ENCODE measurements at regions not wholly inside any gene's neighbourhood (a gene's known extent, or its start where the extent isn't known, plus 50 kb on each side); places are given as distances from the start of the nearest gene placed in this dataset.
A peak's percentile ranks its signal among the peaks of the same experiment; 100 is the strongest.
"Not testable (repeated sequence)": the region's sequence is repeated elsewhere in the genome, so short reads cannot be mapped to it uniquely, and the experiment has no call there.

DNA sequence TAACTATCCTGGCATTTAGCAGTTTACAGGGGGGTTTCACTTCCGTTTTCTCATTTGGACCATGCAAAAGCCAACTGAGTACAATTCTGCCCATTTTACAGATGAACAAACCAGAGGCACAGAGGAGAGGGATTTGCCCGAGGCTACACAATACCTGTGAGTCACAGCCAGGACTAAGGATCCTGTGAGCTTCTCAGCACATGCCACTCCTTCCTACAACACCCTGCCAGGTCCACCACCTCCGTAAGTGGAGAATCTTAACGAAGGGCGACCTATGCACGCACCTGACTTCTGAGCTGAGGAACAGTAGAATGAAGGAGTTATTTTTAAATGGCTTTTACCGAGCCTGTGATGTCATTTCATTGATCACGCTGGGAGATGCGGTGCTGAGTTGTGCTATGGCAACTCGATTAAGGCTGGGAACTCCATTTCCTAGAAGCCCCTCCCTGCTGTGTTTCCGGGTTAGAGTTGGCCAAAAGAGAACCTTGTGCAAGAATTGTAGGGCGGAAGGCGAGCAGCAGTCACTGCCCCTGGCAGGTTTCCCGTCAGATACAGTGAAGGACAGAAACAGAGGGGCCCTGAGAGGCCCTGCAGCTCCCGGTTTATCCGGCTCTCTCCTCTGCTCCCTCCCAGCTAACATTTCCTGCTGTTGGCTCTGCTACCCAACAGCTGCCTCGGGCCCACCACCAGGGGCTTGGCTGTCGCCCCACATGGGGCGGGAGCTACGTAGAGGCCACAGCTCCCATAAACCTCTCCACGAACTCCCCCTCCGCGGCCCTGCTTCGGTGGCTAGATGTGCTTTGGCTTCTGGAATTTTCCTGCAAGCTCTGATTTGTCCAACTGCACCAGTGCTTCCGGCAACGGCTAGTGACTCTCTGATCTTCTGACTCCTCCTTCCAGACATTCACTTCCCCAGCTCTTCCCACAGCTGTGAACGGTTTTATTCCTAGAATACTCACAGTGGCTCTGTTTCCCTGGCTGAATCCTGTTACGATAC, 75.1 kb upstream of the USP9X start:
- H3K36me3 ChIP-seq (ENCODE audit: control insufficient read depth, insufficient read depth, low read length): no peaks in the 10 kb centered on the region
- H3K4me1 ChIP-seq (ENCODE audit: control insufficient read depth, insufficient read depth, low read length): peaks cover 17% of the 10 kb centered on the region
- 16% methylated on average over 25 of the region's 28 CpGs for WGBS (ENCODE audit: insufficient coverage)
- H3K27ac ChIP-seq (ENCODE audit: low read length): peak overlapping the region; percentile 96
- H3K4me3 ChIP-seq (ENCODE audit: low read length): peak overlapping the region; percentile 7
- peaks cover 32% of the 10 kb centered on the region for H3K27me3 ChIP-seq (ENCODE audit: control insufficient read depth, insufficient read depth, low read length)
- peak; percentile 98 for DNase-seq
- no peaks in the 10 kb centered on the region for H3K9me3 ChIP-seq (replicated peaks; ENCODE audit: control insufficient read depth, low read depth, low read length)

DNA sequence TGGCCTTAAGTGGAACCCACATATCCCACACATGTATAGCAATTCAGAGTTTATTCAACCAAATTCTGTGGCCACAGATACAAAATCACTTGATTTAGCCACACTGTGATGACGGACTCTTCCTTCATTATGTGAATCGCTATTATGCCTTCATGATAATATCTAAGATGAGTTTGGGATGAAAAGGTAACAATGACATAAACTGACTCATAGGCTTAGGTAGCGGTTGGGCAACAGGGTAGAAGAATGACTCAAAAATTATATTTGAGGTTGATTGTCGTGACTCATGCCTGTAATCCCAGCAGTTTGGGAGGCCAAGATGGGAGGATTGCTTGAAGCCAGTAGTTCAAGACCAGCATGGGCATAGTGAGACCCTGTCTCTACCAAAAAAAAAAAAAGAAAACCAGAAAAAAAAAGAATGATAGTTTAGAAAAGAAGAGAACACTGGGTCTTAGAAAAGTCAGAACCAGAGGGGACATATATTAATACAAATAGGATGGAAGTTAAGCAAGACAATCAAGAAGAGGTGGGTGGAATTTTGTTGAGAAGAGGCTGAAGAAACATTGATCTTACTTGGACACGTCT, 70.4 kb upstream of the USP9X start:
- Histone ChIP-seq H3K36me3 (ENCODE audit: control insufficient read depth, insufficient read depth, low read length) (no peaks in the 10 kb centered on the region), H3K27me3 (ENCODE audit: control insufficient read depth, insufficient read depth, low read length) (peaks cover 31% of the 10 kb centered on the region), H3K9me3 (replicated peaks; ENCODE audit: control insufficient read depth, low read depth, low read length) (no peaks in the 10 kb centered on the region), H3K4me1 (ENCODE audit: control insufficient read depth, insufficient read depth, low read length) (peaks cover 14% of the 10 kb centered on the region), H3K27ac (ENCODE audit: low read length) (no peak overlapping the region), H3K4me3 (ENCODE audit: low read length) (no peak overlapping the region)
- WGBS (ENCODE audit: insufficient coverage): 83% methylated on average over 2 of the region's 5 CpGs
- no peak for DNase-seq

GRCh38 chrX:41017785-41018184, 67.5 kb upstream of the USP9X start:
- 88% methylated on average over 2 of the region's 6 CpGs for WGBS (ENCODE audit: insufficient coverage)
- not testable (repeated sequence) for DNase-seq; H3K27ac ChIP-seq (ENCODE audit: low read length); H3K36me3 ChIP-seq (ENCODE audit: control insufficient read depth, insufficient read depth, low read length); H3K4me3 ChIP-seq (ENCODE audit: low read length); H3K4me1 ChIP-seq (ENCODE audit: control insufficient read depth, insufficient read depth, low read length); H3K9me3 ChIP-seq (replicated peaks; ENCODE audit: control insufficient read depth, low read depth, low read length)
- peaks cover 27% of the 10 kb centered on the region for H3K27me3 ChIP-seq (ENCODE audit: control insufficient read depth, insufficient read depth, low read length)

DNA sequence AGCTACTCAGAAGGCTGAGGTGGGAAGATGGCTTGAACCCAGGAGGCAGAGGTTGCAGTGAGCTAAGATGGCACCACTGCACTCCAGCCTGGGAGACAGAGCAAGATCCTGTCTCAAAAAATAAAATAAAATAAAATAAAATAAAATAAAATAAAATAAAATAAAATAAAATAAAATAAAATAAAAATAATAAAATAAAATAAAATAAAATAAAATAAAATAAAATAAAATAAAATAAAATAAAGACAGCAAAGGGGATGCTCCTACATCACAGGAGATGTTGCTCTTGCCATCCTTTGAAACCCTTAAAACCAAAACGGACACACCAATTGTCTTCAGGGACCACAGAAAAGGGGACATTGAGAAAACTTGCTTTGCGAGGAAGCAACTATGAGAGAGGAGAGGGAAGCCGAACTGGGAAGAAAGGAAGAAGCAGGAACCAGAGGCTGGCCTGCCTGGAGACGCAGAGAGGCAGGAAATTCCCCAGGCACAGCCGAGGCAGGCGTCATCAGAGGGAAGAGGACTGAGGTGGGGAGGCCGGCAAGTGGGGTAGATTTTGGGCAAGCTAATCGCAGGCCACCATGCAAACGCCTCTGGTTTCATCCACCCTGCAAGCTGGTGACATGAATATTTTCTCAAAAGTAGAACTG, 66.7 kb upstream of the USP9X start:
- peak; percentile 28 for DNase-seq
- WGBS (ENCODE audit: insufficient coverage): 45% methylated on average over 4 of the region's 9 CpGs
- H3K36me3 ChIP-seq (ENCODE audit: control insufficient read depth, insufficient read depth, low read length); H3K9me3 ChIP-seq (replicated peaks; ENCODE audit: control insufficient read depth, low read depth, low read length); H3K4me1 ChIP-seq (ENCODE audit: control insufficient read depth, insufficient read depth, low read length); H3K4me3 ChIP-seq (ENCODE audit: low read length); H3K27ac ChIP-seq (ENCODE audit: low read length): not testable (repeated sequence)
- peaks cover 27% of the 10 kb centered on the region for H3K27me3 ChIP-seq (ENCODE audit: control insufficient read depth, insufficient read depth, low read length)

GRCh38 chrX:41019041-41019392, 66.2 kb upstream of the USP9X start:
- no peaks in the 10 kb centered on the region for H3K9me3 ChIP-seq (replicated peaks; ENCODE audit: control insufficient read depth, low read depth, low read length)
- WGBS (ENCODE audit: insufficient coverage): no CpG with 5 or more reads among the region's 5 CpGs
- peaks cover 25% of the 10 kb centered on the region for H3K27me3 ChIP-seq (ENCODE audit: control insufficient read depth, insufficient read depth, low read length)

GRCh38 chrX:41022566-41022965, 62.7 kb upstream of the USP9X start:
- peaks cover 27% of the 10 kb centered on the region for H3K27me3 ChIP-seq (ENCODE audit: control insufficient read depth, insufficient read depth, low read length)
- H3K27ac ChIP-seq (ENCODE audit: low read length): no peak overlapping the region
- no peaks in the 10 kb centered on the region for H3K36me3 ChIP-seq (ENCODE audit: control insufficient read depth, insufficient read depth, low read length)
- H3K4me1 ChIP-seq (ENCODE audit: control insufficient read depth, insufficient read depth, low read length): peaks cover 2% of the 10 kb centered on the region
- H3K9me3 ChIP-seq (replicated peaks; ENCODE audit: control insufficient read depth, low read depth, low read length): no peaks in the 10 kb centered on the region
- no peak overlapping the region for H3K4me3 ChIP-seq (ENCODE audit: low read length)
- no peak for DNase-seq
- WGBS (ENCODE audit: insufficient coverage): no CpG with 5 or more reads among the region's 1 CpG

More at GRCh38 chrX:41019041-41019392, 66.2 kb upstream of the USP9X start:
- Histone ChIP-seq H3K4me3 (ENCODE audit: low read length) (no peak overlapping the region), H3K27ac (ENCODE audit: low read length) (no peak overlapping the region), H3K36me3 (ENCODE audit: control insufficient read depth, insufficient read depth, low read length) (no peaks in the 10 kb centered on the region), H3K4me1 (ENCODE audit: control insufficient read depth, insufficient read depth, low read length) (no peaks in the 10 kb centered on the region)
- DNase-seq: no peak

DNA sequence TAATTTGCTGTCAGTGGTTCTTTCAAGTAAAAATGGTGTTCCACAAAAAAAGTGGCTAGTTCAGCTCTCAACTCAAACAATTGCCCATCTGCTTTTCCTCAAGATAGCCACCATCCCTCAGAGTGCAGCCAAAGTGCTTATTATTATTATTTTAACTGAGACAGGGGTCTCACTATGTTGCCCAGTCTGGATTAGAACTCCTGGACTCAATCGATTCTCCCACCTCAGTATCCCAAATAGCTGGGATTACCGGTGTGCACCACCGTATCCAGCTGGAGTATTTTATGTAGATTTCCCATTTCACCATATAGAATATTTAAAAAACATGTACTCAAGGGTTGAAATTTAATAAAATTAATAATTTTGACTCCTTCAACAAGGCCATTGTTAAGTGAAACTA, 62.1 kb upstream of the USP9X start:
- no peak for DNase-seq
- Histone ChIP-seq H3K9me3 (replicated peaks; ENCODE audit: control insufficient read depth, low read depth, low read length) (no peaks in the 10 kb centered on the region), H3K4me1 (ENCODE audit: control insufficient read depth, insufficient read depth, low read length) (peaks cover 2% of the 10 kb centered on the region), H3K4me3 (ENCODE audit: low read length) (no peak overlapping the region), H3K27ac (ENCODE audit: low read length) (no peak overlapping the region), H3K27me3 (ENCODE audit: control insufficient read depth, insufficient read depth, low read length) (peaks cover 25% of the 10 kb centered on the region), H3K36me3 (ENCODE audit: control insufficient read depth, insufficient read depth, low read length) (no peaks in the 10 kb centered on the region)
- WGBS (ENCODE audit: insufficient coverage): no CpG with 5 or more reads among the region's 3 CpGs

DNA sequence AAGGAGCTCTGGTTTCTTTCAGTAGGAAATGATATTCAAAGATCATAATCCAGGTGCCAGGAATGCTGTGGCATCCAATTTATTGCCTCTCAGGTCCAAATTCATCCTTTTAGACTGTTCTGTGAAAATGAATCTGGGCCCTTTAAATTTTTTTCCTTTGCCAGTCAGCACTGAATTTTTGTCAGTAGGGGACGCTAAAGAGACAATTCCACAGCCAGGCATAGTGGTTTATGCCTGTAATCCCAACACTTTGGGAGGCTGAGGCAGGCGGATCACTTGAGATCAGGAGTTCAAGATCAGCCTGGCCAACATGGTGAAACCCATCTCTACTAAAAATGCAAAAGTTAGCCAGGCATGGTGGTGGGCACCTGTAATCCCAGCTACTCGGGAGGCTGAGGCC, 60.9 kb upstream of the USP9X start:
- not testable (repeated sequence) for H3K27ac ChIP-seq (ENCODE audit: low read length); H3K4me3 ChIP-seq (ENCODE audit: low read length); H3K36me3 ChIP-seq (ENCODE audit: control insufficient read depth, insufficient read depth, low read length); H3K9me3 ChIP-seq (replicated peaks; ENCODE audit: control insufficient read depth, low read depth, low read length); H3K4me1 ChIP-seq (ENCODE audit: control insufficient read depth, insufficient read depth, low read length); DNase-seq
- WGBS (ENCODE audit: insufficient coverage): no CpG with 5 or more reads among the region's 3 CpGs
- H3K27me3 ChIP-seq (ENCODE audit: control insufficient read depth, insufficient read depth, low read length): peaks cover 20% of the 10 kb centered on the region

GRCh38 chrX:41024755-41025154, 60.5 kb upstream of the USP9X start:
- H3K9me3 ChIP-seq (replicated peaks; ENCODE audit: control insufficient read depth, low read depth, low read length): no peaks in the 10 kb centered on the region
- H3K36me3 ChIP-seq (ENCODE audit: control insufficient read depth, insufficient read depth, low read length): no peaks in the 10 kb centered on the region
- H3K27ac ChIP-seq (ENCODE audit: low read length): no peak overlapping the region
- no peak for DNase-seq
- peaks cover 2% of the 10 kb centered on the region for H3K4me1 ChIP-seq (ENCODE audit: control insufficient read depth, insufficient read depth, low read length)
- 80% methylated on average over 3 of the region's 6 CpGs for WGBS (ENCODE audit: insufficient coverage)
- H3K27me3 ChIP-seq (ENCODE audit: control insufficient read depth, insufficient read depth, low read length): peaks cover 19% of the 10 kb centered on the region
- no peak overlapping the region for H3K4me3 ChIP-seq (ENCODE audit: low read length)
